ENCODE measurements at regions not wholly inside any gene's neighbourhood (a gene's known extent, or its start where the extent isn't known, plus 50 kb on each side); places are given as distances from the start of the nearest gene placed in this dataset.

- no peak for TF ChIP-seq YBX1 (IDR thresholded peaks at IDR 0.05)
Observed at GRCh38 chr10:28937959-28938358, 260.6 kb downstream of the BAMBI start (continued).

GRCh38 chr10:28938745-28939144 is 261.4 kb downstream of the BAMBI start:
- CTCF ChIA-PET (ENCODE audit: low intra/inter-chr PET ratio) = interaction anchor here (1.2 kb wide), 1 partner anchor 364 kb away, joined by 3 read pairs; no protein-coding TSS in a partner anchor
- POLR2A ChIA-PET = interaction anchor here (0.9 to 1.5 kb wide), 3 partner anchors 10 to 43 kb away, joined by 3 read pairs; no protein-coding TSS in a partner anchor

More at GRCh38 chr10:28938745-28939144, 261.4 kb downstream of the BAMBI start:
- FAIRE-seq (no peak), ATAC-seq (no peak), DNase-seq (ENCODE audit: extremely low read depth in 1 of 4, low spot score in 3 of 4) (no peak)
- Histone ChIP-seq H3K9me1 (ENCODE audit: control insufficient read depth, insufficient read depth, low read length) (no peaks in the 10 kb centered on the region), H3K4me1 (replicated peaks in 1 of 2; ENCODE audit: control insufficient read depth in 2 of 2, insufficient read depth in 2 of 2, low read length in 2 of 2) (peaks cover 0 to 3% of the 10 kb centered on the region in 2 experiments; a peak in 2 of 5 replicates), H3K9ac (ENCODE audit: insufficient read depth in 1 of 2, low read depth in 2 of 2, low read length in 2 of 2) (no peak overlapping the region), H3K4me2 (ENCODE audit: insufficient read depth, low read length) (peak overlapping the region; percentile 71; the same call in 1 of the 2 replicates), H3K9me3 (replicated peaks; ENCODE audit: control insufficient read depth, insufficient read depth, low read depth, low read length) (no peaks in the 10 kb centered on the region), H3K36me3 (ENCODE audit: control insufficient read depth, insufficient read depth, low read length) (no peaks in the 10 kb centered on the region), H3K79me2 (ENCODE audit: control insufficient read depth, insufficient read depth, low read length) (no peaks in the 10 kb centered on the region), H3K27ac (ENCODE audit: extremely low read depth, low read depth, low read length) (no peak overlapping the region), H4K20me1 (replicated peaks; ENCODE audit: control insufficient read depth, insufficient read depth, low read length) (no peaks in the 10 kb centered on the region), H3K27me3 (ENCODE audit: control insufficient read depth in 2 of 2, insufficient read depth in 2 of 2, low read length in 2 of 2) (no peaks in the 10 kb centered on the region), H2AFZ (ENCODE audit: low read depth, low read length) (peak overlapping the region; percentile 82; the same call in 1 of the 2 replicates), H3K4me3 (no peak overlapping the region)
- no TSS peak for BruUV-seq (replicated peaks)
- 44% methylated on average over 1 of the region's 1 CpG for WGBS (ENCODE audit: insufficient coverage, low coverage, missing lambda C conversion rate)
- intact Hi-C loops (cut with micrococcal nuclease) (loop anchor here (1.0 kb wide), 1 partner anchor 53 kb away; no protein-coding TSS in a partner anchor), in situ Hi-C loops (cut with MboI) (no loop called here)
- TF ChIP-seq SMAD3 (CRISPR knock-in tag; conservative IDR thresholded peaks at IDR 0.05) (no peak), BRCA1 (IDR thresholded peaks at IDR 0.05) (no peak), BRCA1 (CRISPR knock-in tag; IDR thresholded peaks at IDR 0.05) (no peak), ZNF444 (CRISPR knock-in tag; IDR thresholded peaks at IDR 0.05) (no peak), ZNF311 (CRISPR knock-in tag; IDR thresholded peaks at IDR 0.05) (no peak), CBX3 (IDR thresholded peaks at IDR 0.05; ENCODE audit: borderline replicate concordance in 1 of 2, low read length in 2 of 2) (no peak), CBX2 (IDR thresholded peaks at IDR 0.05; ENCODE audit: insufficient read depth, low read length, poor library complexity, severe bottlenecking) (no peak), EP400 (IDR thresholded peaks at IDR 0.05) (no peak)
